PC-3 (cell line): ENCODE measurements at regions not wholly inside any gene's neighbourhood (a gene's known extent, or its start where the extent isn't known, plus 50 kb on each side); places are given as distances from the start of the nearest gene placed in this dataset.

Experiments
- CTCF ChIP-seq: fragments of 300-600 bp; sonication (generic); conservative IDR thresholded peaks from 2 replicates; pipeline ENCODE4 v1.5.1; 2017; ENCODE audit warnings: antibody characterized with exemption, low read depth, mild to moderate bottlenecking, low read length
- EZH2 ChIP-seq: fragments of 300-600 bp; sonication (generic); IDR thresholded peaks from one replicate; pipeline ENCODE4 v1.6.1; 2017; ENCODE audit warnings: antibody characterized with exemption, mild to moderate bottlenecking, low read length; ENCODE audit not compliant: unreplicated experiment

DNA sequence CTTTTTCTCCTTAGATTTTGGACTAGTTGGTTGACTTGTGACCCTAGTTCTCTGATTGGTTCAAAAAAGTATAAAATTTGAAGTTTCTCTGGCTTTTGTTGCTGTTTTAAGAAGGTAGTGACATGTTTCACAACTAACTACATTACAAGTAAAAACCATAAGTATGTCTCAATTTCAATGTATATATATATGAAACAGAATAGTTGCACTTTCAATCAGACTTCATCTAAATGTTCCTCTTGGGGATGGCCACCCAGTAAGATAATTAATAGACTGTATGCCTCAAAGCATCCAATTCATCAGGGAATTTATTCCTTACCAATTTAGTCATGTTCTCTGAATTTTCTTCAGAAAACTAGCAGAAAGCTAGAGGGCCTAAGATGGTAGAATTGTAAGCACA is 259.7 kb downstream of the RPRM start:
- no peak for TF ChIP-seq CTCF
- no peak for TF ChIP-seq EZH2
